DMS53 treated with DMSO at 0.1 percent for 48 hours (cell line): ENCODE measurements at regions not wholly inside any gene's neighbourhood (a gene's known extent, or its start where the extent isn't known, plus 50 kb on each side); places are given as distances from the start of the nearest gene placed in this dataset.

Experiments used
- DNase-seq: peaks from one replicate; lab custom pipeline; 2025; ENCODE audit not compliant: unreplicated experiment; lab: John Stamatoyannopoulos, UW

DNA sequence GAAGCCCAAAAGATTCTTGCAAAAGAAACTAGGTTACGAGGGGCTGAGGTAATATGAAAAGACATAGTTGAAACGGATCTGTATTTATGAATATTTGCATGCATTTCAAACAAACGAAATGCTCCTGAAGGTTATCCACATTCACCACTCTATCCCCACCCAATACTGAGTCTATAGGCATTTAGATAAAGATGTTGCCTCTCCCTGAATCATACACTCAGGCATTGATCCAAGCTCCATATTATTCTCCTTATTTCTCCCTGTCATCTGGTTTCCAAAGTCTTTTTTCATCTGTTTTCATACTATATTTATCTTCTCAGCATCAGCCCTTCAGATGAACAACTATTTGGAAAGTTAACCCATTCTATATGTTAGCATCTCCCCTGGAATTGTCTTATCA lies 492.5 kb upstream of the TGFBR2 start:
- no peak for DNase-seq

DNA sequence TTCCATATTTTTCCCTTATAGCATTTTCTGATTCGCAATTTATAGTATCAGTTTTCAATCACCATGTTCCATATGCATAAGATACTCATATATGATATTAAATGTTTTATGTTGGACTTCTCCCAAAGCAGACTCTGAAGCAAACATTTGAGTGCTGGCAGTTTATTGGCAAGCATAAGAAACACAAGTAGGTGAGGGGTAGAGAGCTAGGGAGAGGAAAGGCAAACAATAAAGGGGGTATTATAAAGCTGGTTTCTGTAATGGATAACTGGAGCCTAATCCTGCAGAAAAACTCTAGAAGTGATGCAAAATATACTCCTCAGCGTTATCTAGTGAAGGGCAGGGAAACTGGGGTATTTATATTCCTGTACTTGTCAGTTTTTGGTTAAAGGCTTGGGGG lies 491.5 kb upstream of the TGFBR2 start:
- DNase-seq: no peak

DNA sequence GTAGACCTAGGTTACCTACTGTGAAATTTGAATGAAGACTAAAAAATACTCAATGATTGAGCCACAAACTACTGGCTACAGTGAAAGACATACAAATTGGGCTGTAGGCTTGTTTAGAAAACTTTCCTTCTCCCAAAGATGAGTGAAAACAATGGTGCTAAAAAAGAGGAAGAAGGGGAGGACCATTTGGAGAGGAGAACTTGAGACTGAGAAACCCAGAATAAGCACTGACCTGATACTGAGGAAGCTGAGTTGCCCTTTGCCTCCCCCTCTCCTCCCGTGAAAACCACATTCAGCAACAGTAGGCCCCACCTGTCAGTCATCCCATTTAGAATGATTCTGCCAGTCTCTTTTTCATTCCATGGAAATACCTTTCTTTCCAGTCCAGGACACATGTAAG lies 484.0 kb upstream of the TGFBR2 start:
- no peak for DNase-seq

DNA sequence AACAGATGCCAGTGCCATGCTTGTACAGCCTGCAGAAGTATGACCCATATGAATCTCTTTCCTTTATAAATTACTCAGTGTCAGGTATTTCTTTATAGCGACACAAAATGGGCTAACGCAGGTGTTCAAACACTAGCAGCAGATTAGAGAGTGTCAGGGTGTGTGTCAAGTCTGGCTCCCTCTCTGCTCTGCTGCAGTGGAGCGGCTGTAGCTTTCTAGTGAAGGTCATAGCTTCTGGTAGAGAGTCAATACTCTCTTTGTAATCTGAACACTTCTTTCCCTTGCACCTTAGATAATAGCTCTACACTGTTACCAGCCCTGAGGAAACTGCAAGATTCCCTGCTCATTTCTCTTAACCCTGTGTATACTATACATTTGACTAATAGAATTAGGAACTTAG lies 483.2 kb upstream of the TGFBR2 start:
- DNase-seq: no peak

DNA sequence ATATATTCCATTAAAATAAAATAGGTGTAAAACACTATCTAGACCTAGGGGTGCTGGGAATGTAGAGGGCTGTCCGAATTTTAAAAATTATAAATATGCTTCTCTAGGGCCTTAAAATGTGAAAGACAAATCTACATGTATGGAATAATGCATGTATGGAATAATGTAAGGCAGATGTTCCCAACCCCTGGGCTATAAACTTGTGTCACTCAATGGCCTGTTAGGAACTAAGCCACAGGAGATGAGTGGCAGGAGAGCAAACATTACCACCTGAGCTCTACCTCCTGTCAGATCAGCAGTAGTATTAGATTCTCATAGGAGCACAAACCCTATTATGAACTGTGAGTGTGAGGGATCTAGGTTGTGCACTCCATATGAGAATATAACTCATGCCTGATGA lies 482.6 kb upstream of the TGFBR2 start:
- DNase-seq: no peak

DNA sequence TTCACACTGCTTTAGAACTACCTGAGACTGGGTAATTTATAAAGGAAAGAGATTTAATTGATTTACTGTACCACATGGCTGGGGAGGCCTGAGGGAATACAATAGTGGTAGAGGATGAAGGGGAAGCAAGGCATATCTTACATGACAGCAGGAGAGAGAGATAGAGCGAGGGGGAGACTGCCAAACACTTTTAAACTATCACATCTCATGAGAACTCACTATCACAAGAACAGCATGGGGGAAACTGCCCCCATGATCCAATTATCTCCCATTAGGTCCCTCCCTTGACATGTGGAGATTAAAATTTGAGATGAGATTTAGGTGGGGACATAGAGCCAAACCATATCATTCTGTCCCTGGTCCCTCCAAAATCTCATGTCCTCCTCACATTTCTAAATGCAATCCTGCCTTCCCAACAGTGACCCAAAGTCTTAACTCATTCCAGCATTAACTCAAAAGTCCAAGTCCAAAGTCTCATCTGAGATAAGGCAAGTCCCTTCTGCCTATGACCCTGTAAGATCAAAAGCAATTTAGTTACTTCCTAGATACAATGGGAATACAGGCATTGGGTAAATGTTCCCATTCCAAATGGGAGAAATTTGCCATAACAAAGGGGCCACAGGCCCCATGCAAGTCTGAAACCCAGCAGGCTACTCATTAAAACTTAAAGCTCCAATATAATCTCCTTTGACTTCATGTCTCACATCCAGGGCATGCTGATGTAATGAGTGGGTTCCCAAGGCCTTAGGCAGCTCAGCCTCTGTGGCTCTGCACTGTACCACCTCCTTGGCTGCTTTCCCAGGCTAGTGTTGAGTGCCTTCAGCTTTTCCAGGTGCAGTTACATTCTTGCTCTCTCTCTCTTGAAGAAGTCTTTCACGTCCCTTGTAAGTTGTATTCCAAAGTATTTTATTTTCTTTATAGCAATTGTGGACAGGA lies 481.7 kb upstream of the TGFBR2 start:
- no peak for DNase-seq

DNA sequence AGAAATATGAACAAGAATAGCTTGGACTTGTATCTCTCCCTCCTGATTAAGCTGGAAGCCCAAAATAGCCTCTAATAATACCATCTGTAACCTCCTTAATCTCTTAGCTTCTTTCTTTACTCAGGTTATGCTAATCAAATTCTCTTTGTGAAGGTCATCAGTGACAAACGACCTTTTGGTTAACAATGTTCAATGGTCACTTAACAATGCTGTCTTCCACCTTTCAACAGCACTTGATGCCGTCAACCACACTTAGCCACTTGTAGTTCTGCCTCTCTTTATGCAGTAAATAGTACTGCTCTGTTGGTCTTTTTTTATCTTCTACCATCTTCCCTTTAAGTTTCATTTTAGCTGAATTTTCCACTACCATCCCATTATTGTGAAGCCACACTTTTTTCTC lies 476.6 kb upstream of the TGFBR2 start:
- no peak for DNase-seq

DNA sequence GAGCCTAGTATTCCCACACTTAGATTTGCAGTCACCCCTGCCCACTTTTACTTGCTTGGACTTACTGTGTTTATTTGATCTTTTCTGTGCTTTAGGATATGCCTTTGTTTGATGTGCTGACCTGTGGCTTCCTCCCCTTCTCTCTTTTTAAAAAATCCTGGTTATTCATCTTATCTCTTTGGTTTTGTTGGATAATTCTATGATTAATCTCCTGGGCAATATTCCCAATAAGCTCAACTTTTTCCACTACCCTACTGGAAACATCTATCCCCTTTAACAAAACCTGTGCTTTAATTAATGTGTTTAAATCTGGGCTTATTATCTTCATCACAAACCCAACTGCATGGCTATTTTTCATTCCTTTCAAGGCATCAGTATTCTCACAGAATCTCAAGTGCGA lies 476.0 kb upstream of the TGFBR2 start:
- no peak for DNase-seq

DNA sequence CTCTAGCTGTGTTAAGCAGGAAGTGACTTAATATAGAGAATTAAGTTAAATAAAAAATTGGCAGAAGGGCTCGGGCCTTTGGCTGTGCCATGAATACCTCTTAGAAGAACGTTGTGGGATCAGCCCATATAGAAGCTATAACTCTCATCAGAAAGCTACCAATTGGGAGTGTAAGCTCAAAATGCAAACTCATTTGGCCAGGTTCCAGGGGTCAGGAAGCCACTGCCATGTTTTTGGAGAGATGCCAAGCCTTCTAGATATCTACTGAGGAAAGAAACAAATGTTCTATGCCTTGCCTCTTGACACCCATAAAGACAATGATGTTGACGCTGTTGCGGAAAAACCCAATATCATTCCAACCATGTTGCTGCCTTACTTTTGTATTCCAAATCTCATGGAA lies 475.2 kb upstream of the TGFBR2 start:
- no peak for DNase-seq

DNA sequence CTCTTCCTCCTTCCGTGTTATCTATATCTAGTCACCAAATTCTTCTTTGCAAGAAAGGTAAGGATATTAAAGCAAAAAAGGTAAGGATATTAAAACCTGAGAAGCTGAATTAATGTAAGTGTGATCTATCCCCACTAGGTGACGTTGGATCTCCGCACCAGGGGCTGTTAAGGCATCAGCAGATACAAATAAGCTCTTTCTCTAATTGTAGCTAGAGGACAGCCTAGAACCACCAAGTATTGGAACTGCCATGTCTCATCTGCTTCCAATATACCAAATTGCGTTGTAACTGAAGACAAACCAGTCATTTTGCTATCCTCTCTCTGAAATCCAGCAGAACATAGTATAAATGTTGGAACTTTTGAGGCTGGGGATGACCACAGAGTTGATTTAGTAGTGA lies 471.2 kb upstream of the TGFBR2 start:
- no peak for DNase-seq

DNA sequence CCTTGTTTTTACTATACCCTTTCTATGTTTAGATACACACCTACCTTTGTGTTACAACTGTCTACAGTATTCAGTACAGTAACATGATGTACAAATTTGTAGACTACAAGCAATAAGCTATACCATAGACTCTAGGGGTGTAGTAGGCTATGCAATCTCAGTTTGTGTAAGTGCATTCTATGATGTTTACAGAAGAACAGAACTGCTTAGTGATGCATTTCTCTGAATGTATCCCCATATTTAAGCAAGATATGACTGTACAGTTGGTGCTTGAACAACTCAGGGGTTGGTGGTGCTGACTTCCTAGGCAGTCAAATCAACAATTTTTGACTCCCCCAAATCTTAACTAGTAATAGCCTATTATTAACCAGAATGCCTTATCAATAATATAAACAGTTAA lies 467.1 kb upstream of the TGFBR2 start:
- DNase-seq: no peak

DNA sequence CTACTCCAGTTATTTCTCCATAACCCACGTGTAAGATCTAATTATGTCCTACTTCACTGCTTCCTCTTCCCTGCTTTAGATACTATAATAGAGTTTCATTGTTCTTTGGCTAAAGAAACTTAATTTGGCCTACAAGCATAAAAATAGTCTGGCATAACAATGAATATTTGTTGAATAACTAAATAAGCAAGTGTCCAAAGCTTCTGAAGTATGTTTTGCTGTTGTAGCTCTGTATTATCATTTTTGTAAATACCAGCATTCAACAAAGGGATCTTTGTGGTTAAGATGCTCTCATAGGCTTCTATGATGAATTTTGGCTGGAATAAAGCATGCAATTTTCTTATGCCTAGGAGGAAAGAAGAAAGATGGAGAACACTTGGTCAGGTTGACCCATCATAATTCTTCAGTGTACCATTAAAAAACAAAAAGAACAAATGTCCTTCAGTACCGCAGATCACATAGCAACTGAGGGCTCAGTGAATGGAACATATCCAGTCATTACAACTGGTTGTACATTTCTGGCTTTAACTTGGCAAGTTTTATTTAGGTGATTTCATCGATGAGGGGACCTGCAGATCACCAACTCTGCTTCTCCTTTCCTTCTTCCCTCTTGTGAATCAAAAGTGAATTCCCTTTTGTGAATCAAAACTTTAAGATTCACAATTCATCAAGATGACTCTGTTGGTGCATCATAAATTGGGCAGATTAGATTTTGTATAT lies 465.9 kb upstream of the TGFBR2 start:
- DNase-seq: no peak

DNA sequence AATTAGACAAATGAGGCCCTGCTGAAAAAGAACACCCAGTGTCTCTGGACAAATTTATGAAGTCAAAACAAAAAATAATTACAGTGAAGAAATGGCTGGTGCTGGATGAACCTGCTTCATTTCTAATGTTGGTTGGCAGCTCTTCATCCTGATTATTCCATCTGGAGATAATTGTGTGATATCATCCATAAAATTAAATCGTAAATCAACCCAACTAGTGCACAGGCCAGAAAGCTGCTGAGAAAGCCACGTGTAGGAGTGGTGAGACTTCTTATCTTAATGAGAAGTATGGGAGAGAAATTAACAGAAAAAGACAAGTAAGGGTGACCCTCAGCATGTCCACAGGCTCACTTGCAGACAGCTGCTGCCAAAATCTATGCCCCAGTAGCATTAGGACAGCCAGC lies 465.2 kb upstream of the TGFBR2 start:
- no peak for DNase-seq

DNA sequence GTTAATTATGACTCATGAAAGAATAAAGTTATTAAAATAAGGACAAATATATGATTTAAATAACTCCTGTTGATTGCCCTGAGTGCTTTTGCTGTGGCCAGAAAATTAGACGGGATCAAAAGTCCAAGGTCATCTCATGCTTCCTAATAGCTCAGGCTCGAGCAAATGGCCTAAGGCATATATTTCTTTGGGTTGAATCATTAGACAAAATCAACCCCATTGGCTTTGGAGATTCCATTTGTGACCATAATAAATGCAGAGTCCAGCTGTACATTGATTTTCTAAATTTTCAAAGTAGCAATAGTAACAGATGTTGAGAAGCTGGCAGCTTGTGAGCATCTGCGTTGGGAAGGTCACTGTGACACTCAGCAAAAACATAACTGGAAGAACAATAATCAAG lies 464.5 kb upstream of the TGFBR2 start:
- no peak for DNase-seq

DNA sequence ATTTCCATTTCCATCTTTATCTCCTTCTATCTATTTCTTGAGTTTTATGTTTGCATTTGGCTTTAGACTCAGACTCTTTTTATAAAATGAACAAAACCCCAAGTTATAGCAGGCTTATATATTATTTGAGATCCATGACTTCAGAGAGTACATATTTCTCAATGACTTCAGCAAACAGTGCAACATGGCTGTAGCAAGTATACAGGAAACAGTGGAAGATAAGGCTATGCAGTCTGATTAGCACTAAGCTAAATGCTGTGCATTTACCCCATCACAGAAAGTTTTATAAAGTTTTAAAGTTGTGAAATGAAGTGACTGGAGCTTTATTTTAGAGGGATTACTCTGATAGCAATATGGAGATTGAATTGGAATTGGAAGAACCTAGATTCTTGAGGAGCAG lies 463.5 kb upstream of the TGFBR2 start:
- DNase-seq: no peak

DNA sequence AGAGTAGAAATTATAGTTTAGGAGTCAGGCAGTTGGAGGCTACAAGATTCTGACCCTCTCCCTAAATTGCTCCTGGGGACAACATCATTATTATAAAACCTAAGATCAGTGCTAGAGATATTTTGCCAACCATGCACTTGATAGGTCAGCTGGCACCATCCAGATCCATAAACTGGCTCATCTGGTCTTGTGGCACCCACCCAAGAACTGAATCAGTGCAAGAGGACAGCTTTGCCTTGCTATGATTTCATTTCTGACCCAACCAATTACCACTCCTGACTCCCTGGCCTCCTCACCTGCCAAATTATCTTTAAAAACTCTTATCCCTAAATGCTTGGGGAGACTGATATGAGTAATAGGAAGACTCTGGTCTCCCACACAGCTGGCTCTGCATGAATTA lies 461.1 kb upstream of the TGFBR2 start:
- no peak for DNase-seq

DNA sequence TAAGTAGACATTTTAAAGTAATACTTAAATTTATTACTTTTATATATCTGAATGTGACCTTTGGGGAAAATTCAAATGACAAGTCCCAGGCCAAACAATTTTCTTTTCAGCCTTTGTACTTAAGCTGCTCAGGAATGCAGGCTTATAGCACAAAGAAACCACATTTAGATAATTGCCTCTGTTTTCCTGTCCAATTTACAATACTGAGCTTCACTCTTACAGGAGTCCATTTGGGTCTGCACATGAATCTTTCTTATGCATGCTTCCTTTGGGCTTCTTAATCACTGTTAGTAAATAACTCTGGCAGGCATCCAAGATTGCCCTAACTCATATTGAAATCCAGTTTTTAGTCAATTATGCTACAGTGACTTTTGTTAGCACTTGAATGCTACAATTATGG lies 459.4 kb upstream of the TGFBR2 start:
- no peak for DNase-seq

DNA sequence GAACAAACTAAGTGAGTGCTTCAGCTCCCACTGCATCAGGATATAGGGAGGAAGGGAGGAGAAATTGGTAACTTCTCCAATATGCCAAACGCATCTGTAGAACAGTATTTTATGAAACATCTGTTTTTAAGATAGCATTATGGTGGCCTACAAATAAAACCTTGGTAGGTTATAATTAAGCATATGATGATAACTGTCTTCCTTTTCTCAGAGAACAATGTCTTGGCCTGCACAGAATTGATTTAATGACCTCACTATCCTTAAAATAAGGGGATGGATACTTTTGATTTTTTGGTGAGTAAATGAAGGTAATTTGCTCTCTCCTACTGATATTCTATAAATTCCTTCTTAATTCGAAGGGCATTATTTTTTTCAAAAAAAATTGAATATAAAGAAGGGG lies 451.5 kb upstream of the TGFBR2 start:
- DNase-seq: no peak

DNA sequence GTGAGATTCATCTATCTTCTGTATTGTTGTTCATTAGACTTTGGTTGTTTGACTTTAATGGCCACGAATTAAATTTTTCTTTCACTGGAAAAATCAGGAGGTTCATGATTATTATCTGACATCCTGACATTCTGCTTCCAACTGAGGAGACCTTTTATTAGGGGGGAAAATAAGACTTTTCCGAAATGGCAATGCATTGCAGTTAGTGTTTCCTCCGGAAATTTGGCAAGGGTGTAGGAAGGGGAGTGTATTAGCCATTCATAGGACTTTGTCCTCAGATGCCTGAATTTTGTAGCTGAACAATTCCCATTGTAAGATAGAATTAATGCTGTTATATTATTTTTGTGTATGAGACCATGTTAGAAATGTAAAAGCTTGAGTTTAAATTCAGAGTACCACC lies 450.6 kb upstream of the TGFBR2 start:
- DNase-seq: no peak

DNA sequence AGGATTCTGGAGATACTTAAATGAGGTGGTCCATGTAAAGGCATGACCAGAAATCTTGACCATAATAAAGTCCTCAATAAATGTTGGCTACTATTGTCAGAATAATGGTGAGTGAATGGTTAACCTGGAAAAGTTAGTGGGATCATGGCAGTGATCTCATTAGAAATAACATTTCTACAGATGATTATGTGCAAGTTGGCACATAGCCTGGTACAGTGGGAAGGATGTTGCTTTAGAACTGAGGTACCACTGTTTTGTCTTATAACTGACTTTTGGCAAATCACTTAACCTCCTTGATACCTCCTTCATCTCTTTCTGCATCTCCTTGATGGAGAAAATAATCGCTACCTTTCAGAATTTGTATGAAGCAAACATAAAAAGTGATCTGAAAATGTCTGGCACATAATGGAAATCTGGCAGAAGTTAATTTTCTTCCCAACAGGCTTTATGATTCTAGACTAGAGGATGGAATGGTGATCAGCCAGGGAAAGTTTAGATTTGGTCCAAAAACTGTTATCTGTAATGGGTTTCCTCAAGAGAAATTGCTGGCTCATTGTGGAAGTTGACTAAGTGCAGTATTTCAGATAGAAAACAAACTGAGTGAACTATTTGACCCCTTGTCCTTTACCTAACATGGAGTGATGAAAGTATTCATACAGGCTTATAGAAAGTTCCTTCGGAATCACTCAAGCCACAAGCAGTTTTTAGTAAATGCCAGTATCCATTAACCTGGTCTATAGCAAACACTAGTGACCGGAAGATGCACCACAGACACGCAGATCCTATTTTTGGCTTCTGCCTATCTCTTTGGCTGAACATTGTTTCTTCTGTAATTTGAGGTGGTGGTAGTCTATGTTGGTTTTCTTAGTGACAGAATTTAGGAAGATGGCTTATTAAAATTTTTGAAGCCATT lies 449.6 kb upstream of the TGFBR2 start:
- no peak for DNase-seq

DNA sequence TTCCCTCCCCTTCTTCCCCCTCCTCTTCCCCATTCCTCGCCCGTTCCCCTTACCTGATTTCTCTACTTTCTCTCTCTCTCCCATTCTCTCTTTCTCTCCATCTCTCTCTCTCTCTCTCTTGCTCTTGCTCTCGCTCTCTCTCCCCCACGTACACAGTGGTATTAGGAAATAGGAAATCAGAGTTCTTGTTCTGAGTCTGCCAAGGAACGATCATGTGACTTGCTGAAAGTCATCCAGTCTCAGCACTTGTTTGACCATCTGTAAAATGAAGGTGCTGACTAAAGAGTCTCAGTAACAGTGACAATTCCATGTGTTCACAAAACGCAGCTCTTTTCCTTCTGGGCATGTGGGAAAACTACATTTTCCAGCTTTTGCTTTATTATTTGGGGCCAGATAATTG lies 445.0 kb upstream of the TGFBR2 start:
- DNase-seq: no peak

DNA sequence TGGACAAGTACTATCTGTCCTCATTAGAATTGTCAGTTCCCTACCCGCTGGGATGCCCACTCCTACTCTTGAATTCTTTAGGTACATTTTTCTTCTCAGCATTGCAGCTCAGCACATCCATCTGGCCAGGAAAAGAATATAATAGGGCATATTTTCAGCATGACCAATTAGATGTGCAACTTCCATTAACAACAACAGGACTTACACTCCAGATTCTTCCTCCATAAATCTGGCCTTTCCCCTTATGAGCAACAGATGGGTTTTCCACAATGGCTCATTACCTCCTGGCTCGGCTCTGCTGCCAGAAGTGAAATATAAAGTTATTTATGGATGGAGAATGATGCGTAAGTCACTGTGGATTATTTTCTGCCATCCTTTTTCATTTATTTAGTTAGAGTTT lies 443.8 kb upstream of the TGFBR2 start:
- DNase-seq: no peak
